ENCODE measurements at regions not wholly inside any gene's neighbourhood (a gene's known extent, or its start where the extent isn't known, plus 50 kb on each side); places are given as distances from the start of the nearest gene placed in this dataset.

- TF ChIP-seq CTCF (IDR thresholded peaks at IDR 0.05 in 2 of 3, conservative IDR thresholded peaks at IDR 0.05 in 1 of 3; ENCODE audit: insufficient read depth in 2 of 3, low read depth in 1 of 3, low read length in 3 of 3) (no peak), PRDM10 (IDR thresholded peaks at IDR 0.05; ENCODE audit: partially characterized antibody) (no peak), NELFE (IDR thresholded peaks at IDR 0.05; ENCODE audit: insufficient read depth, insufficient read length) (no peak), CEBPB (tag; IDR thresholded peaks at IDR 0.05) (no peak), ZNF408 (CRISPR knock-in tag; IDR thresholded peaks at IDR 0.05; ENCODE audit: low read depth) (no peak), ZNF274 (IDR thresholded peaks at IDR 0.05; ENCODE audit: borderline replicate concordance, low read depth, low read length) (no peak), PHF20 (IDR thresholded peaks at IDR 0.05; ENCODE audit: partially characterized antibody) (no peak), FOXA3 (CRISPR knock-in tag; conservative IDR thresholded peaks at IDR 0.05 in 1 of 2, IDR thresholded peaks at IDR 0.05 in 1 of 2) (no peak), TEAD4 (IDR thresholded peaks at IDR 0.05; ENCODE audit: low read length) (no peak), TEAD4 (CRISPR knock-in tag; IDR thresholded peaks at IDR 0.05; ENCODE audit: borderline replicate concordance) (no peak), POLR2A (conservative IDR thresholded peaks at IDR 0.05) (no peak), ARID3A (IDR thresholded peaks at IDR 0.05; ENCODE audit: borderline replicate concordance, low read depth, low read length) (no peak), CHCHD3 (CRISPR knock-in tag; IDR thresholded peaks at IDR 0.05) (no peak)
These were observed 71.2 kb upstream of the NR4A3 start for GRCh38 chr9:99750526-99750925.
